Lower lobe of right lung (tissue), 2 donors: ENCODE measurements at regions not wholly inside any gene's neighbourhood (a gene's known extent, or its start where the extent isn't known, plus 50 kb on each side); places are given as distances from the start of the nearest gene placed in this dataset.

Source experiments
- ATAC-seq, 2 donors: fragments of 200-7000 bp; cut with Tn5 transposase; one replicate each; pipeline ENCODE4 v1.9.1; 2020 to 2022; ENCODE audit warnings: mild to moderate bottlenecking in 2 of 2, moderate library complexity in 2 of 2
- DNase-seq: peaks from one replicate; pipeline ENCODE4 v3.0.0-alpha.2; 2020
- H3K27ac ChIP-seq: fragments of 200-600 bp; one replicate; pipeline ENCODE4 v1.8.0; 2022
- H3K27me3 ChIP-seq: fragments of 200-600 bp; one replicate; pipeline ENCODE4 v1.8.0; 2022; ENCODE audit warnings: low read depth
- H3K36me3 ChIP-seq: fragments of 200-600 bp; one replicate; pipeline ENCODE4 v1.8.0; 2022; ENCODE audit warnings: mild to moderate bottlenecking
- H3K4me1 ChIP-seq: fragments of 200-600 bp; one replicate; pipeline ENCODE4 v1.8.0; 2022
- H3K4me3 ChIP-seq: fragments of 200-600 bp; one replicate; pipeline ENCODE4 v1.8.0; 2022; ENCODE audit warnings: mild to moderate bottlenecking
- H3K9me3 ChIP-seq: fragments of 200-600 bp; one replicate; pipeline ENCODE4 v1.8.0; 2022
- CTCF ChIP-seq: fragments of 200-600 bp; IDR thresholded peaks from one replicate; pipeline ENCODE4 v1.8.0; 2022; ENCODE audit warnings: antibody characterized with exemption, mild to moderate bottlenecking
- intact Hi-C: fragments of 100-400 bp; cut with DNase I; formaldehyde crosslinking; loops from one replicate; pipeline ENCODE4 v1.11.0; 2022
- donor health status: DM: no; HTN: yes; CAD: no; lungs with severe emphysema.

- H3K4me3 ChIP-seq: no peak overlapping the region
- no peaks in the 10 kb centered on the region for H3K27me3 ChIP-seq
- H3K27ac ChIP-seq: no peak overlapping the region
- no peak for TF ChIP-seq CTCF
- intact Hi-C loops: no loop called here
- H3K9me3 ChIP-seq: no peaks in the 10 kb centered on the region
- no peaks in the 10 kb centered on the region for H3K36me3 ChIP-seq
- no peak for ATAC-seq
- no peaks in the 10 kb centered on the region for H3K4me1 ChIP-seq
- no peak for DNase-seq
Observed at GRCh38 chr11:122391049-122391448, 264.5 kb upstream of the UBASH3B start.

GRCh38 chr11:122383186-122383585 is 267.2 kb upstream of the BLID start:
- Histone ChIP-seq H3K9me3 (peaks cover 13% of the 10 kb centered on the region), H3K27me3 (no peaks in the 10 kb centered on the region), H3K4me3 (no peak overlapping the region), H3K4me1 (no peaks in the 10 kb centered on the region), H3K27ac (no peak overlapping the region), H3K36me3 (no peaks in the 10 kb centered on the region)
- TF ChIP-seq CTCF: no peak
- DNase-seq (no peak), ATAC-seq (no peak)
- intact Hi-C loops: no loop called here

- Histone ChIP-seq H3K4me1 (no peaks in the 10 kb centered on the region), H3K27ac (no peak overlapping the region), H3K27me3 (no peaks in the 10 kb centered on the region), H3K9me3 (peaks cover 8% of the 10 kb centered on the region), H3K36me3 (no peaks in the 10 kb centered on the region), H3K4me3 (no peak overlapping the region)
- no peak for TF ChIP-seq CTCF
- ATAC-seq: no peak
- no peak for DNase-seq
- intact Hi-C loops: no loop called here
Observed at GRCh38 chr11:122375687-122376399, 259.8 kb upstream of the BLID start.

GRCh38 chr11:122368796-122369195 is 252.8 kb upstream of the BLID start:
- Histone ChIP-seq H3K36me3 (no peaks in the 10 kb centered on the region), H3K4me3 (no peak overlapping the region), H3K27me3 (no peaks in the 10 kb centered on the region), H3K4me1 (peaks cover 7% of the 10 kb centered on the region), H3K9me3 (no peaks in the 10 kb centered on the region), H3K27ac (no peak overlapping the region)
- no peak for TF ChIP-seq CTCF
- ATAC-seq: no peak
- intact Hi-C loops: no loop called here
- no peak for DNase-seq

GRCh38 chr11:122367809-122368231 is 251.8 kb upstream of the BLID start:
- Histone ChIP-seq H3K4me1 (peaks cover 7% of the 10 kb centered on the region), H3K36me3 (no peaks in the 10 kb centered on the region), H3K4me3 (peak overlapping the region; percentile 35), H3K27me3 (no peaks in the 10 kb centered on the region), H3K27ac (peak overlapping the region; percentile 8), H3K9me3 (no peaks in the 10 kb centered on the region)
- DNase-seq: no peak
- intact Hi-C loops: no loop called here
- no peak for TF ChIP-seq CTCF
- peak; percentile 75 to 76 for ATAC-seq
